ENCODE measurements at regions not wholly inside any gene's neighbourhood (a gene's known extent, or its start where the extent isn't known, plus 50 kb on each side); places are given as distances from the start of the nearest gene placed in this dataset.

- no peak for TF ChIP-seq CTCF (IDR thresholded peaks at IDR 0.05)
- no peak for TF ChIP-seq POLR2A (IDR thresholded peaks at IDR 0.05)
Observed at GRCh38 chr18:45274026-45274425, 341.2 kb upstream of the SLC14A2 start.
